ENCODE measurements at regions not wholly inside any gene's neighbourhood (a gene's known extent, or its start where the extent isn't known, plus 50 kb on each side); places are given as distances from the start of the nearest gene placed in this dataset.

DNA sequence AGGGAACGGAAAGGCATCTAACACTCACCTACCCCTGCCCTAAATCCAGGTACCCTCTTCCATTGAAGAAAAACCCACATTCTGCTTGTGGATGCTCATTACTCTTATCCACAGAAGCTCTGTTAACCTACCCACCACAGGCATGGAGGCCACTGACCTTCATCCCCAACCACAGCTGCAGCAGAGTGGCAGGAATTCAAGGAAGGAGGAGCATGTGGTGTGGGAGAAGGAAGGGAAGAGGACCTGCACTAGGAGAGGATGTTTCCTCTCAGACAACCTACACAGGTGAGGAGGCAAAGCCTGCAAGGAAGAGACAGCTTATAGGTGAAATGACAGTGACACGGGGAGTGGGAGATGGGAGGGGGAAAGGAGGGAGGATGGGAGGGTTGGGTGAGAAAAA, 192.5 kb upstream of the TSC22D2 start:
- no peak for DNase-seq

DNA sequence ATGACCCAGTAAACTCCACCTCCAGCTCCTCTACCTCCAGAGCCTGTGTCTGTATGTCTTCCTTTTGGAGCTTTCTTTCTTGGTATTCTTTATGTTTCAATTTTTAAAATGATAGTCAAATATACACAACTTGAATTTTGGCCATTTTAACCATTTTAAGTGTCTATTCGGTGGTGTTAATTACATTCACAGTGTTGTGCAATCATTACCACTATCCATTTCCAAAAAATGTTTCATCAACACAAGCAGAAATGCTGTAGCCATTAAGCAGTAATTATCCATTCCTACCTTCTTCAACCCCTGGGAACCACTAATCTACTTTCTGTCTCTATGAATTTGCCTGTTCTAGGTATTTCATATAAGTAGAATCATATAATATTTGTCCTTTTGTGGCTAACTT, 194.5 kb upstream of the TSC22D2 start:
- DNase-seq = no peak

DNA sequence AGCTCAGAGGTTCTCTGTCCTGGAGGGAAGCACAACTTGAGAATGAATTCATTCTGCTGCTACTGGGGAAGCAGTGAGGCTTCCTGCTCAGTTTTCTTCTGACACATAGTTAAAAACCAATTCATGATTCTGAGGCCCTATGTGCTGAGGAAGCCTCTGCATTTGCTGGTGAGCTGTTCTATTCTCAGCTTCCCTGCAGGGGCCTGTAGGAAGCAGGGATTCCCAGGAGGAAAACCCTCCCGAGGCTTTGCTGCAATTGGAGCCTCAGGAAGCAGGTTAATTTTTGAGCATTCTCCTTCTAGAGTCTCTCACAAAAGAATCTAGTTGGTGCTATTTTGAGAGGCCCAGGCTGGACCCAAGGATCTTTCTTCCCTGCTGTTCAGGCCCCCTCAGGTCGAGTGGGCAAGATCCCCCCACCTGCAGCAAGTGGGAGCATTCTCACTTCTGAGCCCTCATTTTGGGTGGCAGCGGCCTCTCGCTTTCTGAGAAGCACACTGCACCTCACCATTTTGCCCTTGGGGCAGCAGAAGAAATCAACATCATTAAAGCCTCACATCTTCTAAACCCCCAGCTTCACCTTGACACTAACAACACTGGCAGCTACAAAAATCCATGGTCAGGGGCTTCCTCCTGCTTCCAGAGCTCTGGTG, 197.5 kb upstream of the TSC22D2 start:
- DNase-seq = no peak

DNA sequence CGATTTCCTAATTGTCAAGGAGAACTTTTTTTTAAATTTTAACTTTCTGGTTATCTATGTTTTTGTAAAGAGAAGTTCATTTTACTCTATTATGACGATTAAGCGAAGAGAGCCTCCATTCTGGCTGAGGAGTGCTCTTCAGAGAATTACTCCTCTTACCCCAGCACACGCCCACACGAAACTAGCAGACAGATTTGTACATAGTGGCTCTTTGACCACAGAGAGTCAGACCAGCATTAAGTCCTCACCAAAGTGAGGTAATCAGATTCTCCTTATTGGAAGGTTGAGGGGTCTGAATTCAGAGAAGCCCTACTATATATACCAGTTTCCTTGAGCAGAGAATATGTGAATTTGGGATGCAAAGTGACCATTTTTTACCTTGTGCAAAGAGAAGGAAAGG, 204.8 kb upstream of the TSC22D2 start:
- no peak for DNase-seq

DNA sequence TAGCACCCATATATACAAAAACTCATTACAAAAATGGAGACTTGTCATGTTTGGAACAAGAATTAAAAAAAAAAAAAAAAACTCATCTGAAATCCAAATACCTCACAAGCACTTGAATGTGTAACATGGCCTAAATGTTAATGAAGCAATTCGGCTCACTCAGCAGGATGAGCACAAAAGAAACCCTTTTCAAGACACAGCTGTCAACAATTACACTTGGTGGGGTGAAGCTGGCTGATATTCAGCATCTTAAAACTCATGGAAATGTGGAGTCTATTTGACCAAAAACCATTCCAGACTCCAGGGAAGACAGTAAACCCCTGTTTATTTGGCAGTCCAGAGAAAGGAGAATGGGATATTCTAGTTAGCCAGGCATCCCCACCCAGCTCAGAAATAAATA, 205.4 kb upstream of the TSC22D2 start:
- no peak for DNase-seq

DNA sequence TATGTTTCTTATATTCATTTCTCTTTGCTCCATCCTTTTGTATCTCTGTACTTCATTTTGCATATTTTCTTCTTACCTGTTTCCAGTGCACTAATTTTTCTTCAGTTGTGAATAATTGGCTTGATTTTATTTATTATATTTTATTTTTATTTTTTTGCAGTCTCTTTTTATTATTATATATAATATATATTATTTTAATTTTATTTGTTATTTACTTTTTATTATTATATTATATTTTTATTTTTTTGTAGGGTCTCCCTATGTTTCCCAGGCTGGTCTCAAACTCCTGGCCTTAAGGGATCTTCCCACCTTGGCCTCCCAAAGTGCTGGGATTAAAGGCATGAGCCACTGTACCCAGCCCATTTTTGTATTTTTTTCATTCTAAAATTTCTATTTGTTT, 213.1 kb upstream of the TSC22D2 start:
- DNase-seq = no peak

DNA sequence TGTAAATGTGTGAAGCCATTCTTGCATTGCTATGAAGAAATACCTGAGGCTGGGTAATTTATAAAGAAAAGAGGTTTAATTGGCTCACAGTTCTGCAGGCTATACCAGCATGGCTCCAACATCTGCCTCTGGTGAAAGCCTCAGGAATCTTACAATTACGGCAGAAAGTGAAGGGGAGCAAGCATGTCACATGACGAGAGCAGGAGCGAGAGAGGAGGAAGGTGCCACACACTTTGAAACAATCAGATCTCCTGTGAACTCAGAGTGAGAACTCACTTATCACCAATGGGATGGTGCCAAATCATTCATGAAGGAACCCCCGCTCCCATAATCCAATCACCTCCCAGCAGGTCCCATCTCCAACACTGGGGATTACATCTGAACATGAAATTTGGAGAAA, 213.6 kb upstream of the TSC22D2 start:
- DNase-seq = no peak

DNA sequence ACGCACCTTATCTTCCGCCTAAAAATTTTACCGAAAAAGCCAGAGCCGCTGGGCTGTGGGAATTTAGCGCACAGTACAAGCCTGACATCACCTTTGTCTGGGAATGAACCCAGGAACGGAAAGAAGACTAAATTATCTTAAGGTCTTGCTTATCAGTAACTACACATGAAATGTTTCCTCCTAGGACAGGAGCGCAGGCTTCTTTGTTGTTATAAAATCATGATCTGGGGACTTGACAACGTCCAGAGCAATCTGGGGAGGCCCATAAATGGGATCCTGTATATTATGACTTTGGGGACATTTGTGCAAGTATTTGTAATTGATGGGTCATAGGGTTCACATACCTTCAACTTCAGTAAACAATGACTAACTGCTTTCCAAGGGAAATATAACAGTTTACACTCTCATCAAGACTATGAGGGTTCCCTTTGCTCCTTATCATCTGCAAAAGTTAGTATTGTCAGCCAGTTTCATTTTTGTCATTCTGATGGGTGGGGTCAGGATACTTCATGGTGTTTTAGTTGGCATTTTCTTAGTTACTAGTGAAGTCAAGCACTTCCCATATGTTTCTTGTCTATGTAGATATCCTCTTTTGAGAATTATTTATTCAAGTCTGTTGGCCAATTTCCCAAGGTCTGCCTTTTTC, 213.9 kb upstream of the PFN2 start:
- DNase-seq = no peak

DNA sequence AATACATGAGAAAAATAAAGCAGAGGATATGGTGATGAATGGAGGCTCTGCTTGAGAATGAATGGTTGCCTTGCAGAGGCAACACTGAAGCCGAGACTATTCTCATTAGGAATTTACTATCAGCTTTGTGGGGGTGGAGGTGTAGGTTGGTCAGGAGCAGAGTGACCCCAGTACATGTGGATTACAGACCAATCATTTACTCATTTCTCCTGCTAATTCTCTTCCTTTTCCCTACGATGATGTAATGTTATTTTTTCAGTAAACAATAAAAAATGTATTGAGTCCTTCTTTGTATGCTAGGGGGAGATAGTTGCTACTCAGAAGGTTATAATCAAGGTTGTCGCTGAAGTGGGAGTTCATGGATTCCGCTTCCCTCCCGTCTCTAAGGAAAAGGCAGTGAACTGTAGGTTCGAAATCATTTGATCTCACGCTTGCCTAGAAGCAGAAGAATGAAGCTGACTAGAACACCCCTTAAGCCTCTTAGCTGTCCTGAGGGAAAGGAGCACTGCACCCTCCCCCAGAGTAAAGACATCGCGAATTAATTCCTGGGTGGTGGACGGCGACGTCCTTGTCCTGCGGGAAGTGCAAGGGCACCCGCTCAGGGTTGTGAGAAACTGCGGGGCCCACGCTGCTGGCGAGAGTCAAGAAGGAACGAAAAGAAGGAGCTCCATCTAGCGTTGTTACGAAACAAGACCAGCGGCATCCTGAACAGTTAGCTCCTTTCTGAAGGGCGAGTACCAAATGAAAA, 213.2 kb upstream of the PFN2 start:
- DNase-seq = peak; percentile 17

DNA sequence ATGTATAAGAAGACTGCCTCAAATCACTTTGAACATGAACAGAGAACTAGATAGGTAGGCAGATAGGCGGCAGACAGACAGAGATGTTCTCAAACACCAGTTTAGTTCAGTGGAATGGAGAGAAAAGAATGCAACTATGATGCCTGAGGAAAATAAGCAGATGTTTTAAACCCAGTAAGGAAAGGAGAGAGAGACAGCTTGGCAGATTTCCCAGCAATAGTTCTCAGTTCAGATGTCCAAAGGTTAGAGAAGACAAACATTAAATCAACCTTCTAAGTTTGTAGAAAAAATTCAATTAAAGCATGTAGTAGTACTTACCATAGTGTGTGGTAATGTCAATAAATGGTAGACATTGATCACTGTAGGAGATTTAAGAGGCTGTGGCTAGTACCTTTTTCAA, 209.6 kb upstream of the PFN2 start:
- DNase-seq = no peak

DNA sequence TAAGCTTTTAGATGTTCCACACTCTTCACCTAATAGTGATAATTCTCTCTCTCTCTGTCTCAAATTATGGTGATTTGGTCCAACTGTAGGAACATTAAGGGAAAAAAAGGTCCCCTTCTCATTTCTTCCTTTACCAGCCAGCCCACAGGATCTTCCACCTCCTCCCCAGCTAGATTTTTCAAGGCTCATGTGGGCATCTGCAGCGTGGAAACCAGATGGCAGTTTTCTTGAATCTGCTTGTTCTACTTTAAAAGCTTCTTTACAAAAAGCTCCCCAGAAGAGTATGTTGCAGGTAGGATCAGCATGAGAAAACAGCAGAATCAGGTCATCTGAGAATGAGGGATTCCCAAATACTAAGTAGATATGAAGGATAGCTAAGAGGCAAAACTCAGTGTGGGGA, 208.6 kb upstream of the PFN2 start:
- DNase-seq = no peak

DNA sequence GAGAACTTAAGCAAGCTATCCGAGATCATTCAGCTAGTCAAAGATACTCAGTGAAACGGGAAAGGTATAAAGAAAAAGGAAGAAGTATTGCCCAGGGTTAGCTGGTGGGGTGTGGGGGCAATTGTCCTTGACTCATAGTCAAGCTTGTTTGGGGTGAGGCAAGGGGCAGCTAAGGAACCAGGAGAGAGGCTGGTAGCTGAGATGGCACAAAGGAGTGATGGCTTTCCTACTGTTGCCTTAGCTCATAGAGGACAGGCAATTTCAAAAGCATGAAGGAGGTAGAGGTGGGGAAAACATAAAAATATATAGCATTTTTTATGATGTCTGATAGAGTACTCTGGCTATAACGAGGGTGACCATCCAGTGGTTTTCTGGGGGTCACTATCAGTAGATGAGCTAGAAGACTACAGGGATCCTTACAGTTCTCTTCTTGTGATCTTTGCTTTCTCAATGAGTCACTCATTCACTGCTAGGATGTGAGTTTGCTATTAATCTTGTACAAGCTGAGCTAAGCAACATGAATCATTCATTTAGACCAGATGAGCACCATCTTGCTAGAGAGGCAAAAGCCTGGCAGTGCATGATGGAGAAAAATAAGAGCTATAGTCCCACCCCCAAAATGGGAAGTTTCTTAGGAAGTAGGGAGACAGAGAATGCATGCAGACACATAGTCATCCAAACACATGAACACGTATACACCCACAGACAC, 207.1 kb upstream of the PFN2 start:
- DNase-seq = no peak

DNA sequence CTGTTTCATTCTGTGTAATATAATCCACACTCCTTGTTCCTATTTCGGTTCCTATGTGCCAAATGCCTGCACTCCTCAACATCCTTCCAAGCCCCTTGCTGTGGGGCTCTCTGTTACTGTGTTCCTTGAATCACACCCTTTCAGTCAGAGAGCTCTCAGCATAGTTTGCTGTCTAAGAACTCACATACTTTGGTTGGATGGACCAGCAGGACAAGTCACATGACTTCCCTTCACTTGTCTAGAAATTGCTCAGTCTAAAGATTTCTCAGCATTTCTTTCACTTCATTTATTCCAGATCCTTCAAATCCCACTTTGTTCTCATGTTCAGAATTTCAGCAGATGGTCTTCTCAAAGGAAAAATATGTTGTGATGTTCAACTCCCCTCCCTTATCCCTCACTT, 203.5 kb upstream of the PFN2 start:
- DNase-seq = no peak

DNA sequence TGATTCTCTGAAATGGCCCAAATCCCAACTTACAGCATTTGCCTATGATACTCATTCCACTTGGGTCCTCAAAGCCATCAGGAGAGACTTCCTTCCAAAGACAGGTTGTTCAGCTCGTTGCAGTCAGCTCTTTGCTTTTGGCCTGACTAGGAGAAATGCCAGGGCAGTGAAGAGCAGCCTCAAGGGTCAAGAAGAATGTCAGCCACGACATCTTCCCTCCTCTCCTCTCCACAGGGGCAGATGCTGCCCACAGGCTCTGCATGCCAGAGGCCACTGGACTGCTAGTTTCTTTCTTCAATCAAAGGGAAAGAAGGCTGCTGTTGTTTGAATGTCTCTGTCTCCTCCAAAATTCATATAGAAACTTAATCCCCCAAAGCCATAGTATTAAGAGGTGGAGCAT, 201.7 kb upstream of the PFN2 start:
- no peak for DNase-seq

DNA sequence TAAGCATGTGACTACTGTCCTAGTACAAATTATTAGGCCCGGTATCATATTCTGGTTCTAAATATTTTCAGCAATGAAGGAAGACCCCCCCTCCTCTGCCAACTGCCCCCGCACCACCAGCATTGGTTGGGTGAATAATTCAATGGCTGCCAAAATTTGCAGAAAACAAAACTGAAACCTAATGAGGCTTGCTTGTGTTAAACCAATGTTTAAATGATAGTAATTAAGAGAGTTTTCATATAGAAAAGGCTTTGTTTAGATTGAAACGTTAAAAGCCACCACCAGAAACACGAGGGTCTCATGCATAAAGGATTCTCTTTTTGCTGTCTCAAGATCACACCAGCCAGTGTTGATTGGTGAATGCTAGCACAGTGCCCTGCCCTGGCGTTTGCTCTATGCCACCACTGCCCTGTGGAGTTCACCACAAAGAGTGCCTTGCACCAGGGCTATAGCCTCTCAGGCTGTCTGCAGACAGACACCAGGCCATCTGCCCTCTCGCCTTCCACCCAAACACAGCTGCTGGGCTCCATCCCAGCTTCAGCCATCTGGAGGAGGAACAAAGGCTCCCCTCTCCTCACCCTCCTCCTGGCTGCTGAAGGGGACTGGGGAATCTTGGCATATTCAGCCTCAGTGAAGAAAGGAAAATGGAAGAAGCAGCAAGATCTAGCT, 200.3 kb upstream of the PFN2 start:
- no peak for DNase-seq

DNA sequence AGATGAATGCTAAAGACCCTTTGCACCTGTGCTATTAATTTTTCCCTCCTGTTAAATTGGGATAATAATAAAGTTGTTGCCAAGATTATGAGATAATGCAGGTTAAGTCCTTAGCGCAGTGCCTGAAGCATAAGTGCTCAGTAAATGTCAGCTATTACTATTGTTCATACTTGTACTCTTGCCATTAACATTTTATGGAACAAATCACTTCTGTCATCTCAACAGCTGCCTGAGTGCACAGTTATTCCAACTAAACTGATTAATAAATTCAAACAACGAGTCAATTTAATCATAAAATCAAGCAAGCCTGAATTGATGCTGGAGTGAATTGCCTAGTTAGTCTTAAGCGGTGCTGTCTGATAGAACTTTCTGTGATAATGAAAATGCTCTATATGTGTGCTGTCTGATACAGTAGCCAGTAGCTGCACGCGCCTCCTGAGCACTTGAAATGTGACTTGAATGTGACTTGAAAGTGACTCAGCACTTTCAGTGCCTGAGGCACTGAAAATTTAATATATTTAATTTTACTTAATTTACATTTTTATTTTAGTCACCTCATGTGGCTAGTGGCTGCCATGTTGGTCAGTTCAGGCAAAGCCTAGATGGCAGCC, 198.7 kb upstream of the PFN2 start:
- no peak for DNase-seq

DNA sequence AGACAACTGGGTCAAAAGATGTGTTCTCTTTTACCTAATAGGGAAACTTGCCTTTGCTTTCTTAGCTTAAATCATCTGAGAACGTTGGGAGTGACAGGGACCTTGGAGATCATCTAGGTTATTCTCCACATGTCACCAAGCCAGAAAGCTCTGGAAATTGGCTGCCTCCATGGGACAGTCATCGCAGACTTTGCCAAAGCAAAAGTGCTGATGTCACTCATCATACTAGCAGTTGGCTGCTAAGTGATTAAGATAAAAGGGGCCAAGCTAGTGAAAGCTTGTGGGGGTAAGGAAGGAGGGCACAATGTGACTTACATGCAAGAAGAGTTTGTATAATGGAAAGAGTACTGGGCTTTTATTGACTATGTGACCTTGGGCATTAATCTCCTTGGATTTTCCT, 198.0 kb upstream of the PFN2 start:
- no peak for DNase-seq

DNA sequence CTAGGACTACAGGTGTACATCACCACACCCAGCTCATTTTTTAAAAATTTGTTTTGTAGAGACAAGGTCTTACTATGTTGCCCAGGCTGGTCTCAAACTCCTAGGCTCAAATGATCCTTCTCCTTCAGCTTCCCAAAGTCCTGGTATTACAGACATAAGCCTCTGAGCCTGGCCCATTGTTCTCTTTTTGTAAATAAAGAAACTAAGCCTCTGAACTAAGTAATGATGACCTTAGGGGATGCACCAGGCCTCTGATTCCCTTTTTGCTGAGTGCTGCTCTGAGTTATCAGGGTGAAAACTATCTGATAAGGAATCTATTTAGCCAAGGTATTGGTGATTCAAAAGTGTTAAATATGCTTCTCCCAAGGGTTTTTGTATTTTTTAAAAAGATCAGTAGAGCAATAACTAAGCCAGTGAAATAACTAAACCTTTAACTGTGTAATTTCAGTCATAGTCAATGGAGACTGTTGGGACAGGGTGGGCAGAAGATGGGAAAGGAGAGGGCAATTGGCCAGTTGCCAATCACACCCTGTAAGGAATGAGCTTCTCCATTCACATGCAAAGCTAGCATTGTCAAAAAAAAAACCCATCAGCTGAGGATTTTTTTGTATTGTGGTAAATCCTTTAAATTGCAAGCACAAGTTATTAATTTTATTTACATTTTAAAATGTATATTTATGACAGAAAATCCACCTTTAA, 194.8 kb upstream of the PFN2 start:
- no peak for DNase-seq

DNA sequence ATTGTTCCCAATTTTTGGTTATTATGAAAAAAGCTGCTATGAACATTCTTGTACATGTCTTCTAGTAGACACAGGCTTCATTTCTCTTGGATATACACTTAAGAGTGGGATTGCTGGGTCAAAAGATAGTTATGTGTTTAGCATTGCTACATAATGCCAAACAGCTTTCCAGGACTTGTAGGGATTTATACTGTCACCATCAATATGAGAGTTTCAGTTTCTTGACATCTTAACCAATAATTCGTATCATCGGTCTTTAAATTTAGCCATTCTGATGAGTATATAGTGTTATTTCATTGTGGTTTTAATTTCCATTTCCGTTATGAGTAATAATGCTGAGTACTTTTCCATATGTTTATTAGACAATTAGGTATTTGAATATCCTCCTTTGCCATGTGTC, 190.3 kb upstream of the PFN2 start:
- no peak for DNase-seq

DNA sequence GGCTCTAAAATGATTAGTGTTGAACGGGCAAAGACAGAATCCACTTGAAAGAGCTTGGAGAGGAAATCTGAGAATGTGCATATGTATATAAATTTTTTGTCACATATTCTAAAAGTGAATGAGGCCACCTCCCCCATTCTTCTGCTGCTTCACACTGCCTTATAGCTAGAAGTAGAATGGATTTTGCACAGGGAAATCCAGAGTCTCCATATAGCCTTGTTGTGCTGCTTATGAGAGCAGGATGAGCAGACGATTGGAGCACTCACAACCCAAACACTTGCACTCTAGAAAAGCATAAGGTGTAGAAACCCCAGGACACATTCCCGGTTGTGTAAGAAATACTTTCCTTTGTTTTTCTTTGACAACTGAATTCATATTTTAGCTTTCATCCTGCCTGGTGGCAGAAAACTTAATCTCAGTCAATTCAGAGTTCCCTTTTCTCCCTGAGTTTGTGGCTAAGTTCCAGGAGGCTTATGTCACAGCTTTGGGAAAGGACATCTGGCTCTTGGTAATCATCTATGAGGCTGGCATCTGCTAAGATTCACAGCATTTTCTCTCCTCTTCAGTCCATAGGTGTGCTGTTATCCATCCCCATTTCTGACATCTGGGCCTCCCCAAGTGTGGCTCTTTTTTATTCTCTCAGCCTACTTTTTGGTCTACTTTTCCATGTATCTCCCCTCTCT, 188.4 kb upstream of the PFN2 start:
- no peak for DNase-seq

DNA sequence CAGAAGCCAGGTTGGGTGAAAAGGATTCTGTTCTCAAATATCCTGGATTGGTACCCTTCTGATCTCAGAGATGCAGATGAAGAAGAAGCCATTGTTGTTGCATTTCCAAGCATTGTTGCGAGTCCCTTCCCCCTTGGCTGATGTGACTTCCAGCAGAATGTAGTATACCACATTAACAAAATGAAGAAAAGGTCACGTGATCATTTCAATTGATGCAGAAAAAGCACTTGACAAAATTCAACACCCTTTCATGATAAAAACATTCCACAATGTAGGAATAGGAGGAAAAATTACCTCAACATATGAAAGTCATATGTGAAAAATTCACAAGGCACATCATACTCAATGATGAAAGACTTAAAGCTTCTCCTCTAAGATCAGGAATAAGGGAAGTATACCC, 181.9 kb upstream of the PFN2 start:
- DNase-seq = no peak

DNA sequence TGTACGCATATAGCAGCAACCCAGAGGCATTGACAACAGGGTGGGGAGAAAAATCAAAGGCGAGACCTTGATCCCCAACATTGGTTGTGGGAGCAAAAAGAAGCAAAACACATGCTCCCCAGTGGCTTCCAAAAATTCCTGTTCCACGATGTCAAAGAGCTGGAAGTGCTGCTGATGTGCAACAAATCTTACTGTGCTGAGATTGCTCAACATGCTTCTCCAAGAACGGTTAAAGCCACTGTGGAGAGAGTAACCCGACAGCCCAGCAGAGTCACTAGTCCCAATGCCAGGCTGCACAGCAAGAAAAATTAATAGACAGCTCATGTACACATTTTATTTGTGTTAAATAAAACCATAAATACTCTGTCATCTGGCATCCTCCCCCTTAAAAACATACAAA, 179.9 kb upstream of the PFN2 start:
- DNase-seq = no peak
